Left ventricle myocardium inferior (tissue), 1 donor: ENCODE measurements at regions not wholly inside any gene's neighbourhood (a gene's known extent, or its start where the extent isn't known, plus 50 kb on each side); places are given as distances from the start of the nearest gene placed in this dataset.

Experiments
- DNase-seq: peaks from one replicate; pipeline ENCODE4 v3.0.0-alpha.2; 2020
- H3K27ac ChIP-seq: fragments of 200-600 bp; replicated peaks from 2 replicates; pipeline ENCODE4 v1.8.0; 2021
- H3K27me3 ChIP-seq: fragments of 200-600 bp; 2 replicates; pipeline ENCODE4 v1.8.0; 2021; ENCODE audit warnings: low read depth
- H3K36me3 ChIP-seq: fragments of 200-600 bp; 2 replicates; pipeline ENCODE4 v1.8.0; 2021
- H3K4me1 ChIP-seq: fragments of 200-600 bp; 2 replicates; pipeline ENCODE4 v1.8.0; 2021
- H3K4me3 ChIP-seq: fragments of 200-600 bp; 2 replicates; pipeline ENCODE4 v1.8.0; 2021; ENCODE audit warnings: mild to moderate bottlenecking, moderate library complexity
- H3K9me3 ChIP-seq: fragments of 200-600 bp; replicated peaks from 2 replicates; pipeline ENCODE4 v1.8.0; 2021
- intact Hi-C: fragments of 100-400 bp; cut with micrococcal nuclease; formaldehyde crosslinking; loops from one replicate; pipeline ENCODE4 v1.11.0; 2022
- TF ChIP-seq, protein P1 (sequence below): fragments of 200-600 bp; IDR thresholded peaks from 2 replicates; pipeline ENCODE4 v1.8.0; 2021; ENCODE audit warnings: antibody characterized with exemption, mild to moderate bottlenecking, borderline replicate concordance
- donor health status: DM: no; HTN: yes; CAD: no; lungs with severe emphysema.

DNA sequence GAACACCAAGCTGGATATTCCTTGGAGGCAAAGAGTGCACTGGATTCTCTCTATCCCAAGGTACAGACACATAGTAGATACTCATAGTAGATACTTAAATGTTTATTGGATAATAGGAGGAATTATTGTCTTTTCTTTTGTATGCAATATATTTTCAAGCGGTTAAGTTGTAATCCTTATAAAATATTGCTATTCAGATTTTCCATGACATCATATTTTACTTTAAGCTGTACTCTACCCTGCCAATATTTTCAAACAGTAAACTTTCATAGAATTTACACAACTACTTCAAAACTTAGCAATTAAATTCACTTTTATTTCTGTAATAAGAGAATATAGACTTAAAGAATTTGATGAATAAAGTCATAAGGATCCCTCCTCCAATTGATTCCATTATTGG, 546.5 kb upstream of the CAMK1G start:
- H3K27me3 ChIP-seq, result peaks cover 4% of the 10 kb centered on the region
- intact Hi-C loops, result no loop called here
- TF ChIP-seq, protein P1, sequence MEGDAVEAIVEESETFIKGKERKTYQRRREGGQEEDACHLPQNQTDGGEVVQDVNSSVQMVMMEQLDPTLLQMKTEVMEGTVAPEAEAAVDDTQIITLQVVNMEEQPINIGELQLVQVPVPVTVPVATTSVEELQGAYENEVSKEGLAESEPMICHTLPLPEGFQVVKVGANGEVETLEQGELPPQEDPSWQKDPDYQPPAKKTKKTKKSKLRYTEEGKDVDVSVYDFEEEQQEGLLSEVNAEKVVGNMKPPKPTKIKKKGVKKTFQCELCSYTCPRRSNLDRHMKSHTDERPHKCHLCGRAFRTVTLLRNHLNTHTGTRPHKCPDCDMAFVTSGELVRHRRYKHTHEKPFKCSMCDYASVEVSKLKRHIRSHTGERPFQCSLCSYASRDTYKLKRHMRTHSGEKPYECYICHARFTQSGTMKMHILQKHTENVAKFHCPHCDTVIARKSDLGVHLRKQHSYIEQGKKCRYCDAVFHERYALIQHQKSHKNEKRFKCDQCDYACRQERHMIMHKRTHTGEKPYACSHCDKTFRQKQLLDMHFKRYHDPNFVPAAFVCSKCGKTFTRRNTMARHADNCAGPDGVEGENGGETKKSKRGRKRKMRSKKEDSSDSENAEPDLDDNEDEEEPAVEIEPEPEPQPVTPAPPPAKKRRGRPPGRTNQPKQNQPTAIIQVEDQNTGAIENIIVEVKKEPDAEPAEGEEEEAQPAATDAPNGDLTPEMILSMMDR, result no peak
- H3K4me1 ChIP-seq, result no peaks in the 10 kb centered on the region
- H3K4me3 ChIP-seq, result no peak overlapping the region
- no peaks in the 10 kb centered on the region for H3K9me3 ChIP-seq
- DNase-seq, result no peak
- no peaks in the 10 kb centered on the region for H3K36me3 ChIP-seq
- no peak overlapping the region for H3K27ac ChIP-seq

DNA sequence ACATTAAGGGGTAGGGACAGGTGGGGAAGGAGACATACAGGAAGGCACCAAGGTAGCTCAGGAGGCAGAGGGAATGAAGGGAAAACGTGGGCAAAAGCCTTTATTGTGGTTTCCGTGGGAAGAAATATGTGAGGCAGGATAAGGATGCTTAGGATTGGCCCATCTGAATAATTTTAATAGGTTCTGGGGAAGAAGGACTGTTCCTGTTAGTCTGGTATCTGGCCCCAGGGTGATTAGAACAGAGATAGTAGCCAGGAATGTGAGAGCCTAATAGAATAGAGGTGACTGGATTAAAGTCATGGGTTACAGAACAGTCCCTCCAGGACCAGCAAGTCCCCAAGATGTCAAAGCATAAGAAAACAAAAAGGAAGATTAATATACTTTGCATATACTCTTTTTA, 545.2 kb upstream of the CAMK1G start:
- no peak overlapping the region for H3K27ac ChIP-seq
- no peak overlapping the region for H3K4me3 ChIP-seq
- H3K36me3 ChIP-seq, result no peaks in the 10 kb centered on the region
- TF ChIP-seq, protein P1, result no peak
- no peaks in the 10 kb centered on the region for H3K9me3 ChIP-seq
- intact Hi-C loops, result no loop called here
- no peaks in the 10 kb centered on the region for H3K27me3 ChIP-seq
- no peak for DNase-seq
- H3K4me1 ChIP-seq, result no peaks in the 10 kb centered on the region

DNA sequence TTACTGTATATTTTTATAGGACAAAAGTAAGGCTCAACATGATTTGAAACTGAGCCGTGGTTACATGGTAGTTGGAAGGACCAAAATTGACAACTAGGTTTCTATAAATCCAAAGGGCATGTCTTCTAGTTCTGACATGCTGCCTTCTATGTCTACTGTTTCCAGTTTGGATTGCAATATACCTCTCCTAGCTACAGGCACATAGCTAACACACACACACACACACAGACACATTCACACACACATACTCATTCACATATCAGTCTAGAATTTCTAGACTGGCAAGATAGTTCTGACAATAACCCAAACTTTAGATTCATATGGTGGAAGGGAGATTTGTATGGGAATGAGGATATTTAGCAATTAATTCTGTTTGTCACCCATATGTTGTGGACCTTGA, 544.8 kb upstream of the CAMK1G start:
- H3K4me3 ChIP-seq, result no peak overlapping the region
- no peak overlapping the region for H3K27ac ChIP-seq
- no peaks in the 10 kb centered on the region for H3K27me3 ChIP-seq
- no peak for DNase-seq
- H3K36me3 ChIP-seq, result no peaks in the 10 kb centered on the region
- intact Hi-C loops, result no loop called here
- no peaks in the 10 kb centered on the region for H3K4me1 ChIP-seq
- no peaks in the 10 kb centered on the region for H3K9me3 ChIP-seq
- TF ChIP-seq, protein P1, result no peak

DNA sequence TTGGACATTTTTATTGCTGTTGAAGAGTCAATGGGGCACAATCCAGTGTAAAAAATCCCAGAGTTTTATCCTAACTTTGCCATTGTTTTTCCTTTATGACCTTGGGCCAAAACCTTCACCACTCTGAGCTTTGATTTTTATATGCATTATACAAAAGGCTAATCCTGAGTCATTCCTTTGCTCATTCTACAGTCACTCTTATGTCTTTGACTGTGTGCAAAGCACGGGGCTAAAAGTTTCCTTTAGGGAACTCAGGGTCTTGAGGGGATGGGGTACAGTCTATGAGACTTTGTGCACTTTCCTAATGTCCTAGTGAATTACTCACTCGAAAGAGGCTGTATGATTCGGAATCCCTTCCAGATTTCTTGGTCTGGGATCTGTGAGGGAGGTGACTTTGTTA, 543.2 kb upstream of the CAMK1G start:
- TF ChIP-seq, protein P1, result no peak
- H3K36me3 ChIP-seq, result no peaks in the 10 kb centered on the region
- H3K27me3 ChIP-seq, result no peaks in the 10 kb centered on the region
- H3K4me3 ChIP-seq, result no peak overlapping the region
- H3K4me1 ChIP-seq, result no peaks in the 10 kb centered on the region
- H3K27ac ChIP-seq, result no peak overlapping the region
- DNase-seq, result no peak
- H3K9me3 ChIP-seq, result no peaks in the 10 kb centered on the region
- intact Hi-C loops, result no loop called here

DNA sequence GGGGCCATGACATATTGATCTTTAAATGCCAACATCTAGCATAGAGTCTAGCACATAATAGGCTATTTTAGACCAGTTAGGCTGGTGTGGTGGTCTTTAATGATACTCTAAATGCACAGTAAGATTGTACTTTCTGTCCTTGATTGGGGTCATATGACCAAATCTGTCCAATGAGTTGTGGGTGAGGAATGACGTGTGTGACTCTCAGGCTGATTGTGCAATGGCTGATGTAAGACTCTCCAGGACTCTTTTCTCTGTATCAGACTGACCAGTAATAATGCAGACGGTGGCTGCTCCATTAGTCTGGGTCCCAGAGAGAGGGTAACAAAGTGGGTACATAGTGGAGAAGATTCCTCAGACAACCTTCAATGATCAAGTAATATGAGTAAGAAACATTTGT, 541.6 kb upstream of the CAMK1G start:
- no peak for DNase-seq
- Histone ChIP-seq H3K4me1 (no peaks in the 10 kb centered on the region), H3K27ac (no peak overlapping the region), H3K36me3 (no peaks in the 10 kb centered on the region), H3K9me3 (no peaks in the 10 kb centered on the region), H3K4me3 (no peak overlapping the region), H3K27me3 (no peaks in the 10 kb centered on the region)
- intact Hi-C loops, result no loop called here
- TF ChIP-seq, protein P1, result no peak

DNA sequence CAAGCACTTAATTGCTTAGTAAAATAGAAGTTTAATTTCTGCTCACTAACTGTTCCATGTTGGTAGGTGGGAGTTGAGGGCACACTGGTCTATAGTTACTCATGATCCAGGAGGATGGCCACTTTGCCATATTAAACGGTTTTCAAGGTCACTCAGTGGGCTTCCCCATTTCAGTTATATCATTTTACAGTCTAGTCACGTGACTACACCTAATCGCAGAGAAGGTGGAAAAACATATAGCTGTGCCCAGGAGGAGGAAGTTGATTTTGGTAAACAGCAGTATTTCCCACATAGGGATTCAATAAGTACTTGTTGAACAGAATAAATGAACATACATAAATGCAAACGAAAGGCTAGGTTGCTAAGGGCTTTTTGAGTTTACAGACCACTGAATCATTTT, 541.1 kb upstream of the CAMK1G start:
- H3K27me3 ChIP-seq, result no peaks in the 10 kb centered on the region
- no peak overlapping the region for H3K4me3 ChIP-seq
- no peaks in the 10 kb centered on the region for H3K36me3 ChIP-seq
- intact Hi-C loops, result no loop called here
- H3K4me1 ChIP-seq, result no peaks in the 10 kb centered on the region
- no peak overlapping the region for H3K27ac ChIP-seq
- H3K9me3 ChIP-seq, result no peaks in the 10 kb centered on the region
- DNase-seq, result no peak
- TF ChIP-seq, protein P1, result no peak
